Activated gamma-delta T cell treated with Interleukin-2 at 50 U/mL for 16 hours (primary cell): ENCODE measurements at regions not wholly inside any gene's neighbourhood (a gene's known extent, or its start where the extent isn't known, plus 50 kb on each side); places are given as distances from the start of the nearest gene placed in this dataset.

Experiments used
- DNase-seq: peaks from one replicate; pipeline ENCODE4 v3.0.0-alpha.2; 2020

- no peak for DNase-seq
These were observed 51.9 kb downstream of the CEBPB start for GRCh38 chr20:50242548-50242862.

- DNase-seq: no peak
These were observed 52.4 kb downstream of the CEBPB start for GRCh38 chr20:50242863-50243609.

- no peak for DNase-seq
These were observed 53.2 kb downstream of the CEBPB start for GRCh38 chr20:50243610-50244351.

GRCh38 chr20:50244352-50245149 is 53.9 kb downstream of the CEBPB start:
- DNase-seq: no peak

- DNase-seq: no peak
These were observed 55.1 kb downstream of the CEBPB start for GRCh38 chr20:50245498-50246366.

- no peak for DNase-seq
These were observed 56.0 kb downstream of the CEBPB start for GRCh38 chr20:50246367-50247195.

- DNase-seq: no peak
These were observed 56.8 kb downstream of the CEBPB start for GRCh38 chr20:50247196-50248094.

GRCh38 chr20:50248104-50248641 is 57.5 kb downstream of the CEBPB start:
- no peak for DNase-seq

- no peak for DNase-seq
These were observed 59.1 kb downstream of the CEBPB start for GRCh38 chr20:50249447-50250388.

- DNase-seq: no peak
These were observed 60.2 kb downstream of the CEBPB start for GRCh38 chr20:50250679-50251382.

- no peak for DNase-seq
These were observed 60.7 kb downstream of the CEBPB start for GRCh38 chr20:50251383-50251748.

- no peak for DNase-seq
These were observed 61.4 kb downstream of the CEBPB start for GRCh38 chr20:50251992-50252511.

GRCh38 chr20:50252701-50253100 is 62.1 kb downstream of the CEBPB start:
- DNase-seq: no peak

- no peak for DNase-seq
These were observed 62.5 kb downstream of the CEBPB start for GRCh38 chr20:50253101-50253500.

- DNase-seq: no peak
These were observed 63.9 kb downstream of the CEBPB start for GRCh38 chr20:50254466-50255079.

- DNase-seq: no peak
These were observed 65.9 kb downstream of the CEBPB start for GRCh38 chr20:50256577-50256976.

GRCh38 chr20:50257860-50258259 is 67.2 kb downstream of the CEBPB start:
- no peak for DNase-seq
